ENCODE measurements at regions not wholly inside any gene's neighbourhood (a gene's known extent, or its start where the extent isn't known, plus 50 kb on each side); places are given as distances from the start of the nearest gene placed in this dataset.

GRCh38 chr9:77094150-77094549 is 74.7 kb downstream of the FOXB2 start:
- TF ChIP-seq CTCF (conservative IDR thresholded peaks at IDR 0.05; ENCODE audit: low read depth, low read length) (no peak), EZH2 (IDR thresholded peaks at IDR 0.05; ENCODE audit: low read length, unreplicated experiment) (no peak), EZH2phosphoT487 (IDR thresholded peaks at IDR 0.05; ENCODE audit: borderline replicate concordance, low read length) (no peak)

Data from PC-3 (cell line).